HG03521 (cell line): ENCODE measurements at regions not wholly inside any gene's neighbourhood (a gene's known extent, or its start where the extent isn't known, plus 50 kb on each side); places are given as distances from the start of the nearest gene placed in this dataset.

Experiments used
- ATAC-seq: cut with Tn5 transposase; IDR thresholded peaks from one replicate; pipeline ENCODE4 v1.9.1; 2021; ENCODE audit warnings: mild to moderate bottlenecking, moderate library complexity; ENCODE audit not compliant: unreplicated experiment

DNA sequence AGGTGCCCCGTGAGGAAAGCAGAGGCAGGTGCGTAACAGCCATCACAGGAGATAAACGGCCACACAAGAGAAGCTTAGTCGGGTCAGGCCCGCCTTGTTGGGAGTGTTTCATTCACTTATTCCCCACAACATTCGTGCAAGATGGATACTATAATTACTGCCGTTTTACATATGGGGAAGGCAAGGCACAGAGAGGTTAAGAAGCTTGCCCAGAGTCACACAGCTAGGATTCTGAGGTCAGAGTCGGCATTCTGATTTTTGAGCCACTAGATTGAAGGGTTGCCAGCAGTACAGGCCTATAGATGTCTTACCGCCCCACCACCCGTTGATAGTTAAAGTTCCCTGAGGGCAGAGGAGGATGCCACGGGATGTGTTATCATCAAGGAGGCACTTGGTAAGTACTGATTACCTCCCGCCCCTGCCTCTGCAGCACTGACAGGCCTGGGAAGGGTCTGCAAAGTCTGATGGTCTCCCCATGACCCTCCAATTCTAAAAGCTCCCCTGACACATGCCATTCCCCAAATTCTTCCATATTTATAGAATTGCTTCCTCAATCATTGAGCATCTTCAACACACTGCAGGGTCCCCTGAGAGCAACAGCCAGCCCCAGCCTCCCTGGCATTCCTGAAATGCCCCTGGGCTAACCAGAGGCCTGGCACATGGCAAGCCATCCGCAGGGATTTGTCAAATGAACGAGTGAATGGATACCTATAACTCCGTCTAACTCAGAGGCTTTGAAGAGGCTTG is 74.7 kb upstream of the CLDN14 start:
- ATAC-seq, result no peak

- no peak for ATAC-seq
Measured at GRCh38 chr21:36555199-36555800, 75.4 kb upstream of the CLDN14 start.

DNA sequence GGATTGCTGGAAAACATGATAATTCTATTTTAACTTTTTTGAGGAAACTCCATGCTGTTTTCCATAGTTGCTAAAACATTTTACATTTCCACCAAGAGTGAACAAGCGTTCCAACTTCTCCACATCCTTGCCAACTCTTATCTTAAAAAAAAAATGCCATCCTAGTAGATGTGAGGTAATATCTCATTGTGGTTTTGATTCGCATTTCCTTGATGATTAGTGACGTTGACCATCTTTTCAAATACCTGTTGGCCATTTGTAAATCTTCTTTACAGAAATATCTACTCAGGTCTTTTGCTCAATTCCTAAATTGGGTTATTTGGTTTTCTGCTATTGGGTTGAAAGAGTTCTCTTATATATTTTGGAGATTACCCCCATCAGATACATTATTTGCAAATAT is 77.4 kb upstream of the CLDN14 start:
- ATAC-seq, result no peak

- no peak for ATAC-seq
Measured at GRCh38 chr21:36560933-36561575, 81.1 kb upstream of the CLDN14 start.

- no peak for ATAC-seq
Measured at GRCh38 chr21:36563341-36563926, 83.5 kb upstream of the CLDN14 start.

DNA sequence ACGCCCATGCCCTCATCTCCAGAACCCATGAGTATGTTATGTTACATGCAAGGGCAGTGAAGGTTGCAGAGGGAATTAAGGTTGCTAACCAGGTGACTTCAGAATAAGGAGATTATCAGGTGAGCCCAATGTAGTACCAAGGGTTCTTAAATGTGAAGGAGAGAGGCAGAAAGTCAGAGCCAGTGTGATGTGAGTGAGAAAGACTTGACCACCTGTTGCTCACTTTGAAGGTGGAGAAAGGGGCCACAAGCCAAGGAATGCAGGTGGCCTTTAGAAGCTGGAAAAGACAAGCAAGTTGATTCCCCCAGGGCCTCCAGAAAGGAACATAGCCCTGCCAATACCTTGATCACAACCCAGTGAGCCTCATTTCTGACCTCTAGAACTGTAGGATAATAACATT is 84.7 kb upstream of the CLDN14 start:
- ATAC-seq, result no peak

DNA sequence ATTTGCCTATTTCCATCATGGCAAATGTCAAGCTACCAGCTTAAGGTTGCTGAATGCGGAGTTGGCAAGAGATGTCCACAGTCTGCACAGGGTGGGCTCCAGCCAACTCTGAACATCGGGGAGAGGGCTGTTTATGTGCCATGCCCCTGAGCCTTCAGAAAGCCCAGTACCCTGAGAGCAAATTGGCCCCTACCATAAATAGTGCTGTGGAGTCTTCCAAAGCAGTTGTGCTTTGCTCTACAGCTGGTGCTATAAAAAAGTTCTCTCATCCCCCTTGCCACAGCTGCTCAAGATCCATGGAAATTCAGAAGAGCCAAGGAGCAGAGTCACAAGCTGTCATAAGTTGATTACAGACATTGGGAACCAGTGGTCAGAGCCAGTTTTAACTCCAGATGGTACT is 85.6 kb upstream of the CLDN14 start:
- ATAC-seq, result no peak

DNA sequence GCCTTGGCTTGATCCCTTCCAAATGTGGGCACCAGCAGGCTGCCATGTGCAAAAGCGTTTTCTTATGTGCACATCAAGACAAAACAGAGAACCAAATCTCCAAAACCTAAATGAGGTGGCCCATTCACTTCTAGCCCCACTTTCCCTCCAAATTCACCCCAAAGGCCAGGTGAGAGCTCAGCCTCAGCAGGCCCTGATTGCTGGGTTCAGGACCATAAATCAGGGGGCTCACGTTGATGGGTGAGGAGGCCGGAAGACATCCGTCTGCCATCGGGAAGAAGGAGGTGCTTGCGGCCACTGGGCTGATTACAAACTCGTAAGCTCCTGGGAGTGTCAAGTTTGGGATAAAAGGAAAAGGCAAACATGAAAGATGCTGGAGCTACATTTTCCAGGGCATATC is 86.7 kb upstream of the CLDN14 start:
- no peak for ATAC-seq

DNA sequence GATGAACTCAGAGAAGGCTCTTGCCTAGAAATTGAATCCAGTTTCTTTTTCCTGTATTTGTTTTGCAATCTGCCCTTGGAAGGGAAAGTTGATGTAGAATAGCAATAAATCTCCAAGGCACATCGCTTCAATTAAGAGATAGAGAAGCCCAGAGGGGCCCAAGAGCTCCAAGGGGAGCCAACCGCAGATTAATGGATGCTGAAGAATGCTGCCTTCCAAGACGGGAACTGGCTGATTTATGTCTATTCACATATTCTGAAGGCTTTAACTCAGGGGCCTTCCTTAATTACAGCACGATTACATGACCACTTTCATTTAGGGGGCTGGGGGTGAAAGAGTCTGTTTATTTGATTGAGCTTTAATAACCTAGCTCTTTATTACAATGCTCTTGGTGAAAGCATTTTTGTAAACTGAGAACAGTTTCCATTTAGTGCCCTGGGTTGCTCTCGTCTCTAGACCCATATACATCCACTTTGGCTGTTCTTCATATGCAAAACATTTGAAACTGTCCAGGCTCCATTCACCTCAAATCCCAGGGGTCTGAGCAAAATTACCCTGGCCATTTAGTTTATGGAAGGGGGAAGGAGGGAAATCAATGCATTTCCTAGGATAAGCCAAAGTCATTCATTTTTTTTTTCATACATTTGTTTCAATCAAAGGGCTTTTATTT is 87.4 kb upstream of the CLDN14 start:
- ATAC-seq, result no peak

- no peak for ATAC-seq
Measured at GRCh38 chr21:36569511-36569910, 89.6 kb upstream of the CLDN14 start.

- ATAC-seq, result no peak
Measured at GRCh38 chr21:36571556-36571955, 91.6 kb upstream of the CLDN14 start.

GRCh38 chr21:36572039-36572438 is 92.1 kb upstream of the CLDN14 start:
- ATAC-seq, result no peak

- no peak for ATAC-seq
Measured at GRCh38 chr21:36575306-36575705, 95.4 kb upstream of the CLDN14 start.

DNA sequence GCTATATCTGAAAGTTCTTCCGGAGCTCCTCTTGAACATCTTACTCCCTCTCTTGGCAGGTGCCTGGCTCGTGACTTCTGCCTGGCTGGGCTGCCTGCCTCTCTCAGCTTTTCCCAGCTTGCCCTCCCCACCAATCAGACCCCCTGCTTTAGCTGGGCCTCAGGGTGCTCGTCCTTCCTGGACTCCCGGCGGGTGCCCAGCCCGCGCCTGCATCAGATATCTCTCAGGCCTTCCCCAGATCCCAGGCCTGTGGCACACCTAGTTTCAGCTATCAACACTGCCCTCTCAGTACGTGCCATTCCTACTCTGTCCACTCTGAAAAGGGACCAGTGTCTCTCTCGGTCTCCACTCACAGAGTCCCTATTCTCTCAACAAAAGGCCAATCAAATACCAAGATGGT is 96.5 kb upstream of the CLDN14 start:
- ATAC-seq, result no peak

- no peak for ATAC-seq
Measured at GRCh38 chr21:36579898-36580297, 100.0 kb upstream of the CLDN14 start.

DNA sequence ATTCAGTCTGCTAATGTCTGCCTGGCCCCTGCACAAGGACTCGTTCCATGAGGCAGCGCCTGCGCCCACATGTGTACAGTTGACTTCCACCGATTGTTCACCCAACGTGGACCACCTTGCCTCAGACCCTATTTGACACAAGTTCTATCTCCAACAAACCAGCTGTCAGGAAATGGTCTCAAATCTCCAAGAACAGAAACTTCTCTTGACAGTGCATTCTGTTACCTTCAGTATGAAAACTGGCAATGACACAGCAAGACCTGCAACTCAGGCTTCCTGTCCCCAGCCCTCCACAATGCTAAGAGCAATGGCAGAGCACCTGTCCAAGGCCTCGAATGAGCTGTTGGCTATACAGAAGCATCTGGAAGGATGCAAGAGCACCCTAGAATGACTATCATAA is 102.3 kb upstream of the CLDN14 start:
- ATAC-seq, result no peak

GRCh38 chr21:36583591-36583990 is 103.7 kb upstream of the CLDN14 start:
- no peak for ATAC-seq

- no peak for ATAC-seq
Measured at GRCh38 chr21:36584980-36585940, 105.3 kb upstream of the CLDN14 start.

DNA sequence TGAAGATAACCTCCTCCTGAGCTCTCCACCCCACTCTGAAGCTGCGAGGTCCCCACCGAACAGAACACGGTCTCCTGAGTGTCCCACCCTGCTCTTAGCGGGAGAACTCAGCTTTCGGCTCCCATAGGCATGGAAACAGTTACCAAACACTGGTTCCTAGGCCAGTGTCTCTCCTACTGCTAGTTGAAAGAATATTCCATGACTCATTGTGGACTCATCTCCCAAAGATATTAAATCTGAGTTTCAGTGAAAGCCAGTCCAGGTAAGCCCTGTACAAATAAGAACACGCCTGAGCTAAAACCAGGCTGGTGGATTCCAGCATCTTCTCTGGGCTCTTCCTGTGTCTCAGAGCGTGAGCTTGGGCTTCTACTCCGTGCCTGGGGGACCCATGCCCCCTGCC is 107.5 kb upstream of the CLDN14 start:
- no peak for ATAC-seq

DNA sequence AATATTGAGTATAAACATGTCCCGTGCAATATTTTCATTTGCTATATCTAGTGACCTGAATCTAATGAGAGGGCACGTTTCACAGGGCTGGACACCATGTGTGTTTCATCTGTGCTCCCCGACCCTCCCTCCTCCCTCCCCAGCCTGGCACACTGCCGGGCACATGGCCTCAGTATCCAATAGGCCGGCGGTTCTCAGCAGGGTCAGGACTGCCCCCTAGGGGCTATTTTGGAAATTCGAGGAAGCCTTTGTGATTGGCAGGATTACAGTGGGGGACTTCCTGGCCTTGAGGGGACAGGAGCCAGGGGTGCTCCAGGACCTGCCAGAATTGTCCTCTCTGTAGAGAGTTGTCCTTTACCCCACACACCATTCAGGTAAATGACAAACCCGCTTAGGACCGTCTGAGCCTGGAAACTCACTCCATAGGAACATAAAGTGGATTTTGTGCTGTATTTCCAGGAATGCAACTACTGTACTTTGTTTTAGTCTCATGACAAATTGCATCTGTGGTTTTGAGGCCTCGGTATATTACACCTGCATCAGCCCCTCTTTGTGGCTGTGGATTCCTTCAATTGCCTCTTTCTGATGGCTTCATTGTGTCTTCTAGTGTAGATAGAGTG is 109.5 kb upstream of the SIM2 start:
- ATAC-seq, result no peak
